Mesothelial cell of epicardium (in vitro differentiated cells): ENCODE measurements at regions not wholly inside any gene's neighbourhood (a gene's known extent, or its start where the extent isn't known, plus 50 kb on each side); places are given as distances from the start of the nearest gene placed in this dataset.
"Not testable (repeated sequence)": the region's sequence is repeated elsewhere in the genome, so short reads cannot be mapped to it uniquely, and the experiment has no call there.

Experiments used
- DNase-seq, 2 experiments: peaks; one replicate each; pipeline ENCODE4 v3.0.0; 2021; ENCODE audit warnings: low spot score in 2 of 2; ENCODE audit not compliant: unreplicated experiment in 2 of 2
- H3K27ac Mint-ChIP-seq: 2 replicates; pipeline ENCODE4 v1.8.0; 2021; ENCODE audit warnings: mixed read lengths
- H3K27me3 Mint-ChIP-seq: 2 replicates; pipeline ENCODE4 v1.8.0; 2021; ENCODE audit warnings: low read depth, mixed read lengths
- H3K36me3 Mint-ChIP-seq: 2 replicates; pipeline ENCODE4 v1.8.0; 2021; ENCODE audit warnings: mixed read lengths
- H3K4me1 Mint-ChIP-seq: 2 replicates; pipeline ENCODE4 v1.8.0; 2021; ENCODE audit warnings: mixed read lengths
- H3K4me3 Mint-ChIP-seq: 2 replicates; pipeline ENCODE4 v1.8.0; 2021; ENCODE audit warnings: mild to moderate bottlenecking, moderate library complexity, mixed read lengths
- H3K9me3 Mint-ChIP-seq: 2 replicates; pipeline ENCODE4 v1.8.0; 2021; ENCODE audit warnings: mixed read lengths
- TF ChIP-seq, protein P1 (sequence below): fragments of 200-600 bp; sonication (generic); IDR thresholded peaks from one replicate; pipeline ENCODE4 v1.5.0; 2021; ENCODE audit warnings: antibody characterized with exemption; ENCODE audit not compliant: unreplicated experiment

DNA sequence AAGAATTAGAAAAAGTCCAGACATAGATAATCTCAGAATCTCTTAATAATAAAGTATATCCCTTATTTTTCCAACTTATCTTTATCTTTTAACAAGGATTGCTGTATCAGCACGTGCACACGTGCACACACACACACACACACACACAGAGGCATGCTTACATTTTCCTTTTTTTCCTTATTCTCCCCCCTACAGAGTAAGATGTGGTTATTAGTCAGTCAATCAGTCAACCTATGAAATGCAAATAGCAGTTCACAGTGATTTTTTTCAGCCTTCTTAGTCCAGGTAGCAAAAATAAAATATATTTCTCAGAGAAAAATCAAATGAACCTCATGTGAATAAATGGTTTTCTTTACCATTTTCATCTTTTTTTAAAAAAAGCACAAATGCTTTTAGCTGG is 506.2 kb upstream of the SLC39A10 start:
- TF ChIP-seq, protein P1, sequence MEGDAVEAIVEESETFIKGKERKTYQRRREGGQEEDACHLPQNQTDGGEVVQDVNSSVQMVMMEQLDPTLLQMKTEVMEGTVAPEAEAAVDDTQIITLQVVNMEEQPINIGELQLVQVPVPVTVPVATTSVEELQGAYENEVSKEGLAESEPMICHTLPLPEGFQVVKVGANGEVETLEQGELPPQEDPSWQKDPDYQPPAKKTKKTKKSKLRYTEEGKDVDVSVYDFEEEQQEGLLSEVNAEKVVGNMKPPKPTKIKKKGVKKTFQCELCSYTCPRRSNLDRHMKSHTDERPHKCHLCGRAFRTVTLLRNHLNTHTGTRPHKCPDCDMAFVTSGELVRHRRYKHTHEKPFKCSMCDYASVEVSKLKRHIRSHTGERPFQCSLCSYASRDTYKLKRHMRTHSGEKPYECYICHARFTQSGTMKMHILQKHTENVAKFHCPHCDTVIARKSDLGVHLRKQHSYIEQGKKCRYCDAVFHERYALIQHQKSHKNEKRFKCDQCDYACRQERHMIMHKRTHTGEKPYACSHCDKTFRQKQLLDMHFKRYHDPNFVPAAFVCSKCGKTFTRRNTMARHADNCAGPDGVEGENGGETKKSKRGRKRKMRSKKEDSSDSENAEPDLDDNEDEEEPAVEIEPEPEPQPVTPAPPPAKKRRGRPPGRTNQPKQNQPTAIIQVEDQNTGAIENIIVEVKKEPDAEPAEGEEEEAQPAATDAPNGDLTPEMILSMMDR = no peak
- H3K27ac Mint-ChIP-seq = no peak overlapping the region

DNA sequence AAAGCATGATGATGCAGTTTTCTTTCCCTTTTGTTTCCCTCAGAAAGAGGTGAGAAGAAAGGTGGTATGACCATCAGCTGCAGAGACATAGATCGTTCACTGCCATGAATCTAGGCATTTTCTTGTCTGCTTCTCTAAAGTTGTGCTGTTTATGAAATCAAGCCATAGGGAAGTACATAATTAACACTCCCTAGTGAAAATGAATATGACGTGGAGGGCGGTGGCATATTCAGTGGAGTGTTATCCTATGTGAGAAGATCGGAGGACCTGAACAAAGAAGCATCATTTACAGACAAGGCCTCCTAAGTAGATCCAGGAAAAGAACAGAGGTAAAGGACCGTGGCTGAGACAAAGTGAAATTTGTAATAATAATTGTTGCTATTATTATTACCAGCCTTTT is 509.0 kb upstream of the SLC39A10 start:
- peaks cover 3% of the 10 kb centered on the region for H3K4me1 Mint-ChIP-seq
- H3K9me3 Mint-ChIP-seq = peaks cover 16% of the 10 kb centered on the region
- H3K27ac Mint-ChIP-seq = no peak overlapping the region
- peaks cover 4% of the 10 kb centered on the region for H3K36me3 Mint-ChIP-seq
- no peak for DNase-seq
- no peak overlapping the region for H3K4me3 Mint-ChIP-seq
- TF ChIP-seq, protein P1 = no peak
- H3K27me3 Mint-ChIP-seq = no peaks in the 10 kb centered on the region

More for the DNA sequence above, 506.2 kb upstream of the SLC39A10 start:
- Mint-ChIP-seq H3K9me3 (no peaks in the 10 kb centered on the region), H3K4me3 (no peak overlapping the region), H3K36me3 (no peaks in the 10 kb centered on the region), H3K27me3 (no peaks in the 10 kb centered on the region), H3K4me1 (peaks cover 3% of the 10 kb centered on the region)
- DNase-seq = no peak

DNA sequence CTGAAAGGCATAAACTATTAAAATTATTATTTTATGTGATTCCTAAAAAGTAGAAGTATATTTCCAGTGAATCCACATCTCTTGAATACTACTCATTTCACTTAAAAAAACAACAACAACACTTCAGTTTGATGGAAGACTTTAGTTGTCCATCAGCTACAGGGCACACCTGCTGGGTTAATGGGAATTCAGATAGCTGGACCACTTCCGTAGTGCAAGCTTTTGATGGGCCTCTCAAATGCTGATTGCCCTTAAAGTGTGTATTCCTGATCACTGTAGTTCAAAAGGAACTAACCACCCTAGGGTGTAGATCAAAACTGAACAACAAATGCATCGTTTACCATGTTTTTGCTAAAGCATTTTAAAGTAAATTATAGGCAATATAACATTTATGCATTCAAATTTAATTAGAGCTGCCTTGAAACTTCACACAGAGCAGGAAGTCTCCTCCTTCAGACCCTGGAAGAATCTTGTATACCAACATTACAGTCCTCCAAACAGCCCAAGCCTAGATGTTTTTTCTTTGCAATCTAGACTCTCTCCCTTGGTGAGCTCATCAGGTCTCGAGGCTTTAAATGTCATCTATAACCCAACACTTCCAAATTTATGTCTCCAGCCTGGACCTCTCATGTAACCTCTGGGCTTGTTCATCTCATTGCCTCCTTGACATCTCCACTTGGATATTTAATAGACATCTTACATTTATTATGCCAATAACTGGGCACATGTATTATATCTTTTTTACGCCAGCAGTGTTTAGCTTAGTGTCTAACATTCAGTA is 510.1 kb upstream of the SLC39A10 start:
- peaks cover 4% of the 10 kb centered on the region for H3K36me3 Mint-ChIP-seq
- TF ChIP-seq, protein P1 = no peak
- H3K4me1 Mint-ChIP-seq = peaks cover 3% of the 10 kb centered on the region
- no peak for DNase-seq
- H3K4me3 Mint-ChIP-seq = no peak overlapping the region
- H3K27me3 Mint-ChIP-seq = no peaks in the 10 kb centered on the region
- no peak overlapping the region for H3K27ac Mint-ChIP-seq
- peaks cover 16% of the 10 kb centered on the region for H3K9me3 Mint-ChIP-seq

DNA sequence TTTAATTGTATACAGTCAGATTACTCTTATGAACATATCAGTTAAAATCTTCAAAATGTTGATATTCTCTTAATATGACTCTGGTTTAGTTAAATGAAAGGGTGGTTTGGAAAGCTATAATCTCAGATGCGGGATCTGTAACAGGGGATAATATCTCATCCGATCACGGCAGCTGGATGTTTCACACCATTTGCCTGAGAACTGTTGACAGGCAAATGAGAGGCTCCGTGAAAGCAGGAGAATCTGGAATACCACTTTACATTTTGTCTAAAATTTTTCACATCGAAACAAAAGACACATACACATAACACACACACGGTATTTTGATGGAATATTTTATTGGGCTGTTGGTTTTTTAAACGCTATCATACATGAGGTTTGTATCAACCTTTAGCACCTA is 518.6 kb upstream of the SLC39A10 start:
- TF ChIP-seq, protein P1 = no peak
- no peak overlapping the region for H3K27ac Mint-ChIP-seq
- H3K9me3 Mint-ChIP-seq = peaks cover 4% of the 10 kb centered on the region
- no peaks in the 10 kb centered on the region for H3K36me3 Mint-ChIP-seq
- H3K4me3 Mint-ChIP-seq = no peak overlapping the region
- no peaks in the 10 kb centered on the region for H3K4me1 Mint-ChIP-seq
- no peaks in the 10 kb centered on the region for H3K27me3 Mint-ChIP-seq
- DNase-seq = no peak

DNA sequence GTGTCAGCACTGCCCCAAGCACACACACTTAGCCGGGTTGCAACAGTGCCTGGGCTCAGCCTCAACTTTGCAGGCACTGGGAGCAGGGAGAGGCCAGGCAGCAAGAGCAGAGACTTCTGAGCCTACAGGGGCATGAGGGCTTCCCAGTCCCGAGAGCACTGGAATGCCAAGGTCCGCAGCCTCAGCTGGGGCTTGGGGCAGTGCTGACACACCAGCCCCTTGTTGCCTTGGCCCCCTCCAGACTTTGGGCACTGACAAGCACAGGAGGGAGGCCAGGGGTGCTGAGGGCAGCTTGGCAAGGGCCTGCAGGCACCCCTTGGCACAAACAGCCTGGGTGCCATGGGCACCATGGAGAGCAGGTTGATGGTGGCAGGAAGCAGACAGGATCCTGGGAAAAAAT is 531.1 kb upstream of the SLC39A10 start:
- DNase-seq, H3K4me1 Mint-ChIP-seq, H3K4me3 Mint-ChIP-seq, H3K27me3 Mint-ChIP-seq, H3K27ac Mint-ChIP-seq, H3K9me3 Mint-ChIP-seq, H3K36me3 Mint-ChIP-seq: not testable (repeated sequence)

DNA sequence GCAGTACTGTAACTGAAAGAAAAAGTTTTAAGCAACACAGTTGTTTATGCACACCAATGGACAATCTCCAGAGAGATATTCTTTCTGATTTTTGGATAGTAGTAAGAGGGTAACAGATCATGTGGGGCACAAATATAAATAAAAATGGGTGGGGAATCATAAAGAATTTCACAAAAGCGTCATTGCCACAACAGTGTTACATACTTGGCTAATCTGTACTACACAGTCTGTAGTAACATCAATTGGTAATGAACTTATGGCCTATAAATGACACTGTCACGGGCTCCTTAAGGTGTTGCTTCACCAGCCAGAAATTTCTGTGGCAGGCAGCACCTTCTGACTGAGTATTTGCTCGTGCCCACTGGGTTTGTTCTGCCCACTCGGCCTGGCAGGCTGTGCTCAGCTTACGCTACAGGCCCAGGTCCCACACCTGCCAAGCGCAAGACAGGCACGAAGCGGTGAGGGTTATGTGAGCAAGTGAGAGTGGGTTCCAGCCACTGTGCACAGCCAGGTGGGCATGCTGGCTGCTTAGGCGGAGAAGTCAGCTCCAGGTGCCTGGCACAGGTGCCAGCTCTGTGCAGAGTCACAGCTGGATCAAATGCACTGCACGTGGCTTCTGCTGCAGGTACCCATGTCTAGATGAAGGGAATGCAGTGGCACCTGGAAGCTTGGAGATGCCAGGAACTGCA is 532.5 kb upstream of the SLC39A10 start:
- H3K27ac Mint-ChIP-seq = no peak overlapping the region
- H3K4me3 Mint-ChIP-seq = no peak overlapping the region
- H3K4me1 Mint-ChIP-seq = no peaks in the 10 kb centered on the region
- TF ChIP-seq, protein P1 = no peak
- H3K9me3 Mint-ChIP-seq = no peaks in the 10 kb centered on the region
- no peaks in the 10 kb centered on the region for H3K36me3 Mint-ChIP-seq
- DNase-seq = no peak
- no peaks in the 10 kb centered on the region for H3K27me3 Mint-ChIP-seq
